H9 (cell line): ENCODE measurements at regions not wholly inside any gene's neighbourhood (a gene's known extent, or its start where the extent isn't known, plus 50 kb on each side); places are given as distances from the start of the nearest gene placed in this dataset.

ENCODE experiments used
- DNase-seq: peaks from one replicate; pipeline ENCODE4 v3.0.0-alpha.2; 2017
- H2AFZ ChIP-seq: one replicate; pipeline ENCODE4 v1.6.1; 2013; ENCODE audit warnings: mild to moderate bottlenecking, low read length, control low read depth, moderate library complexity
- H2AK5ac ChIP-seq: 2 replicates; pipeline ENCODE4 v1.6.1; 2013; ENCODE audit warnings: low read length, control low read depth, mixed read lengths; ENCODE audit not compliant: insufficient read length
- H2BK120ac ChIP-seq: one replicate; pipeline ENCODE4 v1.6.1; 2013; ENCODE audit warnings: low read depth, mild to moderate bottlenecking, low read length, control low read depth, inconsistent platforms; ENCODE audit not compliant: poor library complexity, severe bottlenecking
- H2BK12ac ChIP-seq: 2 replicates; pipeline ENCODE4 v1.6.1; 2013; ENCODE audit warnings: low read length, control low read depth, mixed read lengths, low read depth; ENCODE audit not compliant: insufficient read length
- H2BK15ac ChIP-seq: 2 replicates; pipeline ENCODE4 v1.6.1; 2013; ENCODE audit warnings: low read depth, low read length, control low read depth
- H2BK20ac ChIP-seq: one replicate; pipeline ENCODE4 v1.6.1; 2013; ENCODE audit warnings: low read depth, mild to moderate bottlenecking, low read length, control low read depth, inconsistent platforms; ENCODE audit not compliant: poor library complexity, severe bottlenecking
- H2BK5ac ChIP-seq: 2 replicates; pipeline ENCODE4 v1.6.1; 2013; ENCODE audit warnings: low read length, control low read depth, mixed read lengths; ENCODE audit not compliant: insufficient read length
- H3K14ac ChIP-seq: 2 replicates; pipeline ENCODE4 v1.6.1; 2013; ENCODE audit warnings: low read length, control low read depth; ENCODE audit not compliant: insufficient read depth
- H3K18ac ChIP-seq: 2 replicates; pipeline ENCODE4 v1.6.1; 2013; ENCODE audit warnings: low read depth, mild to moderate bottlenecking, mixed read lengths, low read length, control low read depth; ENCODE audit not compliant: insufficient read length
- H3K23ac ChIP-seq: 2 replicates; pipeline ENCODE4 v1.6.1; 2013; ENCODE audit warnings: low read length, control low read depth, mixed read lengths, low read depth; ENCODE audit not compliant: insufficient read length
- H3K23me2 ChIP-seq: 2 replicates; pipeline ENCODE4 v1.6.1; 2013; ENCODE audit warnings: low read depth, mild to moderate bottlenecking, mixed read lengths, low read length, control low read depth; ENCODE audit not compliant: insufficient read length, poor library complexity, severe bottlenecking
- H3K27ac ChIP-seq: 2 replicates; pipeline ENCODE4 v1.5.1; 2013; ENCODE audit warnings: low read length, control low read depth, mixed read lengths, low read depth; ENCODE audit not compliant: insufficient read length
- H3K27me3 ChIP-seq: 2 replicates; pipeline ENCODE4 v1.6.1; 2013; ENCODE audit warnings: low read length, control low read depth, inconsistent platforms; ENCODE audit not compliant: insufficient read depth
- H3K4ac ChIP-seq: 2 replicates; pipeline ENCODE4 v1.6.1; 2013; ENCODE audit warnings: low read depth, mild to moderate bottlenecking, control low read depth, inconsistent platforms, low read length, moderate library complexity
- H3K4me1 ChIP-seq: 2 replicates; pipeline ENCODE4 v1.6.1; 2013; ENCODE audit warnings: low read length, control low read depth, inconsistent platforms; ENCODE audit not compliant: insufficient read depth
- H3K4me2 ChIP-seq: 2 replicates; pipeline ENCODE4 v1.6.1; 2013; ENCODE audit warnings: low read length, control low read depth, mixed read lengths; ENCODE audit not compliant: insufficient read length, insufficient read depth
- H3K56ac ChIP-seq: 2 replicates; pipeline ENCODE4 v1.6.1; 2013; ENCODE audit warnings: low read depth, mild to moderate bottlenecking, mixed read lengths, low read length, control low read depth; ENCODE audit not compliant: insufficient read length
- H3K79me1 ChIP-seq: 2 replicates; pipeline ENCODE4 v1.6.1; 2013; ENCODE audit warnings: low read depth, mild to moderate bottlenecking, moderate library complexity, low read length, control low read depth, inconsistent platforms; ENCODE audit not compliant: insufficient read depth, poor library complexity, severe bottlenecking
- H3K79me2 ChIP-seq: 2 replicates; pipeline ENCODE4 v1.6.1; 2013; ENCODE audit warnings: low read length, control low read depth, inconsistent platforms; ENCODE audit not compliant: insufficient read depth
- H3K9ac ChIP-seq: 2 replicates; pipeline ENCODE4 v1.6.1; 2013; ENCODE audit warnings: low read length, control low read depth, mixed read lengths; ENCODE audit not compliant: insufficient read length; ENCODE audit errors: extremely low read depth
- H3K9me3 ChIP-seq: one replicate; pipeline ENCODE4 v1.6.1; 2013; ENCODE audit warnings: low read depth, low read length, inconsistent platforms; ENCODE audit not compliant: control insufficient read depth
- H3T11ph ChIP-seq: one replicate; pipeline ENCODE4 v1.6.1; 2013; ENCODE audit warnings: mild to moderate bottlenecking, low read length, control low read depth, inconsistent platforms
- H4K20me1 ChIP-seq: one replicate; pipeline ENCODE4 v1.6.1; 2013; ENCODE audit not compliant: control insufficient read depth, insufficient read length, insufficient read depth
- H4K5ac ChIP-seq: 2 replicates; pipeline ENCODE4 v1.6.1; 2013; ENCODE audit warnings: low read depth, mild to moderate bottlenecking, mixed read lengths, low read length, control low read depth; ENCODE audit not compliant: insufficient read length
- H4K8ac ChIP-seq: replicated peaks from 2 replicates; pipeline ENCODE4 v1.6.1; 2013; ENCODE audit warnings: low read length, control low read depth, mixed read lengths, low read depth; ENCODE audit not compliant: insufficient read length
- H4K91ac ChIP-seq: 2 replicates; pipeline ENCODE4 v1.6.1; 2013; ENCODE audit warnings: low read depth, mild to moderate bottlenecking, moderate library complexity, mixed read lengths, low read length, control low read depth; ENCODE audit not compliant: insufficient read length
- H3K27ac Mint-ChIP-seq, 3 experiments: 2 replicates in 2 of 3; 3 replicates in 1 of 3; pipeline ENCODE4 v1.8.0; 2020 to 2021; ENCODE audit warnings: mixed read lengths in 3 of 3, mild to moderate bottlenecking in 1 of 3, moderate library complexity in 1 of 3
- H3K27me3 Mint-ChIP-seq: 2 replicates; pipeline ENCODE4 v1.8.0; 2021; ENCODE audit warnings: low read depth, mild to moderate bottlenecking, moderate library complexity, mixed read lengths
- H3K36me3 Mint-ChIP-seq, 3 experiments: 2 replicates in 2 of 3; 3 replicates in 1 of 3; pipeline ENCODE4 v1.8.0; 2020 to 2021; ENCODE audit warnings: low read depth in 3 of 3, mixed read lengths in 3 of 3; ENCODE audit not compliant: insufficient read depth in 1 of 3
- H3K4me1 Mint-ChIP-seq, 2 experiments: 2 replicates each; pipeline ENCODE4 v1.8.0; 2020; ENCODE audit warnings: mixed read lengths in 2 of 2
- H3K4me3 Mint-ChIP-seq, 2 experiments: 2 replicates in 1 of 2; 3 replicates in 1 of 2; pipeline ENCODE4 v1.8.0; 2020 to 2021; ENCODE audit warnings: mild to moderate bottlenecking in 2 of 2, mixed read lengths in 2 of 2, moderate library complexity in 1 of 2
- H3K9me3 Mint-ChIP-seq, 2 experiments: 2 replicates in 1 of 2; 3 replicates in 1 of 2; pipeline ENCODE4 v1.8.0; 2020; ENCODE audit warnings: mild to moderate bottlenecking in 2 of 2, mixed read lengths in 2 of 2, moderate library complexity in 1 of 2
- CTCF ChIP-seq: fragments of 200-600 bp; sonication (generic); conservative IDR thresholded peaks from 3 replicates; pipeline ENCODE4 v1.8.0; 2021; ENCODE audit warnings: antibody characterized with exemption, mild to moderate bottlenecking
- WGBS: extraction: QIAGEN DNeasy Blood & Tissue Kit; methylation state at CpG from one replicate; pipeline ENCODE4 v1.1.7; 2013; ENCODE audit warnings: missing lambda C conversion rate, low lambda C conversion rate, mixed read lengths; ENCODE audit not compliant: insufficient read length; ENCODE audit errors: extremely low coverage; 5-methylcytosine and 5-hydroxymethylcytosine counted together

- H3K9me3 Mint-ChIP-seq = no peaks in the 10 kb centered on the region
- H4K91ac ChIP-seq = no peak overlapping the region
- TF ChIP-seq CTCF = no peak
- no peaks in the 10 kb centered on the region for H3K79me2 ChIP-seq
- no peak overlapping the region for H2AFZ ChIP-seq
- H3K23me2 ChIP-seq = no peaks in the 10 kb centered on the region
- no peak overlapping the region for H3K14ac ChIP-seq
- no peak overlapping the region for H3K18ac ChIP-seq
- no peak overlapping the region for H3K4me2 ChIP-seq
- no peaks in the 10 kb centered on the region for H4K20me1 ChIP-seq
- no peaks in the 10 kb centered on the region for H3K27me3 ChIP-seq
- H3K27me3 Mint-ChIP-seq = no peaks in the 10 kb centered on the region
- no peak overlapping the region for H3T11ph ChIP-seq
- no peak overlapping the region for H2BK120ac ChIP-seq
- H4K5ac ChIP-seq = no peak overlapping the region
- no peak overlapping the region for H2AK5ac ChIP-seq
- H3K36me3 Mint-ChIP-seq = no peaks in the 10 kb centered on the region
- H2BK20ac ChIP-seq = no peak overlapping the region
- H3K4me1 ChIP-seq = no peaks in the 10 kb centered on the region
- no peak overlapping the region for H3K56ac ChIP-seq
- no peak overlapping the region for H3K4me3 Mint-ChIP-seq
- no peak overlapping the region for H4K8ac ChIP-seq
- H3K9me3 ChIP-seq = no peaks in the 10 kb centered on the region
- H3K9ac ChIP-seq = no peak overlapping the region
- no peak overlapping the region; a peak in 1 of 7 replicates for H3K27ac Mint-ChIP-seq
- no peak overlapping the region for H3K27ac ChIP-seq
- H2BK15ac ChIP-seq = no peak overlapping the region
- no peak overlapping the region for H3K23ac ChIP-seq
- DNase-seq = no peak
- no peaks in the 10 kb centered on the region for H3K79me1 ChIP-seq
- H2BK5ac ChIP-seq = no peak overlapping the region
- no peak overlapping the region for H2BK12ac ChIP-seq
- H3K4ac ChIP-seq = no peak overlapping the region
- H3K4me1 Mint-ChIP-seq = no peaks in the 10 kb centered on the region
- WGBS = no CpG with 5 or more reads among the region's 5 CpGs
Observed at GRCh38 chr13:105863300-105863920, 672.1 kb downstream of the EFNB2 start.
